Epithelial cell of esophagus (primary cell): ENCODE measurements at regions not wholly inside any gene's neighbourhood (a gene's known extent, or its start where the extent isn't known, plus 50 kb on each side); places are given as distances from the start of the nearest gene placed in this dataset.

ENCODE experiments used
- DNase-seq: peaks from one replicate; pipeline ENCODE4 v3.0.0; 2010; ENCODE audit warnings: low read depth
- H3K4me3 ChIP-seq: 2 replicates; pipeline ENCODE4 v1.5.1; 2011; ENCODE audit warnings: mild to moderate bottlenecking, low read length, control low read depth
- TF ChIP-seq, protein P1 (sequence below): IDR thresholded peaks from 2 replicates; pipeline ENCODE4 v1.5.1; 2011; ENCODE audit warnings: low read depth, mild to moderate bottlenecking, low read length, control low read depth, inconsistent platforms; ENCODE audit not compliant: insufficient read depth; ENCODE audit errors: missing control alignments

DNA sequence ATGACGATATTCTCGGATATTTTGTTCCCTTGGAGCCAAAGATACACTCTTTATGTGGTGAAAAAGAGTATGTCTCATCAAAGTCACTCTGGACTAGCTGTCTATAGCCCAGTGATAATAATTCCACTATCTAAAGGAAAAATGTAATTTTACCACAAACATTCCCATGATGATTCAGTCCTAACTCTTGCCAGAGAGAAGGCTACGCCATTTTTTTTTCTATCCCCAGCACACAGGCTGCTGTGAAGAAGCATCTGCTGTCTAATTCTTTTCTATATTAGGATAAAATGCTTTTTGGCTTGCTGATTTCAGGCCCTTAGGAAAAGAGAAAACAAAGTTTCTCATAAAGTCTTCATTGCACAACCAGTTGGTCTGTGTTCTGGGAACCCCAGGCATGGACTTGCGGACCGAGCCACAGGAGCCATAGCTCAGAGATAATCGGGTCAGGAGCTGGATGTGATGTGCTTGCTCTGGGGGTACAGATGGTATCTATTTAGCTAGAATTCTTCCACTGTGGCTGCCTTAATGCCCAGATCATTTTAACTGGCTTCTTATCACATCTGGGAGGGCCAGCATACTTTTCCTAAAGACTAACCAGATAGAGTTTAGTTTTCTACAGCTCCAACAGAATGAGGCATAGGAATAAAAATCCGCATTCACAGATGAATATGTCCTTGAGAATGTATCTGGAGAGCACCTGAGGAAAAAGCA, 683.7 kb upstream of the ID4 start:
- H3K4me3 ChIP-seq = no peak overlapping the region
- no peak for DNase-seq
- TF ChIP-seq, protein P1, sequence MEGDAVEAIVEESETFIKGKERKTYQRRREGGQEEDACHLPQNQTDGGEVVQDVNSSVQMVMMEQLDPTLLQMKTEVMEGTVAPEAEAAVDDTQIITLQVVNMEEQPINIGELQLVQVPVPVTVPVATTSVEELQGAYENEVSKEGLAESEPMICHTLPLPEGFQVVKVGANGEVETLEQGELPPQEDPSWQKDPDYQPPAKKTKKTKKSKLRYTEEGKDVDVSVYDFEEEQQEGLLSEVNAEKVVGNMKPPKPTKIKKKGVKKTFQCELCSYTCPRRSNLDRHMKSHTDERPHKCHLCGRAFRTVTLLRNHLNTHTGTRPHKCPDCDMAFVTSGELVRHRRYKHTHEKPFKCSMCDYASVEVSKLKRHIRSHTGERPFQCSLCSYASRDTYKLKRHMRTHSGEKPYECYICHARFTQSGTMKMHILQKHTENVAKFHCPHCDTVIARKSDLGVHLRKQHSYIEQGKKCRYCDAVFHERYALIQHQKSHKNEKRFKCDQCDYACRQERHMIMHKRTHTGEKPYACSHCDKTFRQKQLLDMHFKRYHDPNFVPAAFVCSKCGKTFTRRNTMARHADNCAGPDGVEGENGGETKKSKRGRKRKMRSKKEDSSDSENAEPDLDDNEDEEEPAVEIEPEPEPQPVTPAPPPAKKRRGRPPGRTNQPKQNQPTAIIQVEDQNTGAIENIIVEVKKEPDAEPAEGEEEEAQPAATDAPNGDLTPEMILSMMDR = no peak

DNA sequence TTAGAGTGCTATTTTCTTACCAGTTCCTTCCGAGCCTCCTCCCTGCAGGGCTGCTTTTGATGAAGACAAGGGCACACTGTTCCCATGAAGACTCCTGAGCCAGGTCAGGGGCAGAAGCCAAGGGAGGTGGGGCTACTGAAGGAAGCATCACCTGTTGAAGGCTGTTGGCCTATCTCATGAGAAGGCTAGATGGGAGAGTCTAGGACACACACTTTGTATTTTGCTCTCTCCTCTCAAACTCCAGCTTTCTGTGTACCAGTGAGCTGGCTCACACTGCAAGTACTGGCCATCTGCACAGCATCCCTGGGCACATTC, 683.2 kb upstream of the ID4 start:
- H3K4me3 ChIP-seq = no peak overlapping the region
- DNase-seq = no peak

DNA sequence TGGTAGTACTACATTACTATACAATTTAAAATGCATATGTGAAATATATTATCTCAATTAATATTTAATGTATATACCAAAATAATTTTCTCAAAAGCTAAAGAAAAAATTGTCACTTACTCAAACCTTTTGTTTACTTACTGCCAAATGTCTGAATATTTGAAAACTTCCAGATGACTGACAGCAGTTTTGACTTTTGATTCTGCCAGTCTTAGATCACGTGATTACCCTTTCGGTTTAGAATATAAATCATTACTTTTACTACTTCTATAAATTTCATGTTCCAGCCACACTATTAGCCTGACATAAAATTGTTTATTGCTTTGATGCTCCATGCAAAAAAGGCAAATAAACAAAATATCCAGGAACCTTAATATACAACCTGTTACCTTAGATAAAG, 680.7 kb upstream of the ID4 start:
- TF ChIP-seq, protein P1 = no peak
- no peak overlapping the region for H3K4me3 ChIP-seq

More for the DNA sequence above, 683.2 kb upstream of the ID4 start:
- TF ChIP-seq, protein P1 = no peak

DNA sequence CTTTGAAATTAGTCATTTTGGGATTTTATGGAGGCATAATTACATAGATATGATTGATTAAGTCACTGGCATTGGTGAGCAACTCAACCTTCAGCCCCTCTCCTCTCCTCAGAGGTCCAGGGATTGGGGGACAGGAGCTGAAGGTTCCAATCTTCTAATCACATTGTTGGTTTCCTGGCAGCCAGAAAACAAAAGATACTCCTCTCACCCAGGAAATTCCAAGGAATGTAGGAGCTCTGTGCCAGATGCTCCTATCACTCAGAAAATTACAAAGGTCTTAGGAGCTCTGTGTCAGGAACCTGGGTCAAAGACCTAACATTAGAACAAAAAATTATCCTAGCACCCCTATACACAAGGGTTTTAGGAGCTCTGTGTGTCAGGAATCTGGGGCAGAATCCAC, 679.7 kb upstream of the ID4 start:
- no peak overlapping the region for H3K4me3 ChIP-seq
- DNase-seq = no peak
- TF ChIP-seq, protein P1 = no peak

More for the DNA sequence above, 680.7 kb upstream of the ID4 start:
- DNase-seq = no peak

DNA sequence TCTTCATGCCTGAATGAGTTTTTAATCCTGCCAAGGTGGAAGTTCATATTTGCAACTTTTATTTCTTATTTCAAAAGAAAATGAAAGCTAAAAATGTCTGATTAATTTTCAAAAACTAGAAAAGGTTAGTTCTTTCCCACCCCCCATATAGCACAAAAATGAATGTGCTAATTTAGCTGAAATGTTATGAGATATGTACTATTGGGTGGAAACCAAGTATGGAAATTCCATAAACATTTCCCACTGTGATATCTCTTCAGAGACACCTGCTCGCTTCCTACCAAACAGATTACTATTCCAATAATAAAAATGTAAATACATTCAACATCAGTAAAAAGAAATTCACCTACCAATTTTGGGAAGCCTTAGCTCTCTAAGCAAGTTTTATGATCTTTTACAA, 678.6 kb upstream of the ID4 start:
- DNase-seq = no peak
- TF ChIP-seq, protein P1 = no peak
- H3K4me3 ChIP-seq = no peak overlapping the region

DNA sequence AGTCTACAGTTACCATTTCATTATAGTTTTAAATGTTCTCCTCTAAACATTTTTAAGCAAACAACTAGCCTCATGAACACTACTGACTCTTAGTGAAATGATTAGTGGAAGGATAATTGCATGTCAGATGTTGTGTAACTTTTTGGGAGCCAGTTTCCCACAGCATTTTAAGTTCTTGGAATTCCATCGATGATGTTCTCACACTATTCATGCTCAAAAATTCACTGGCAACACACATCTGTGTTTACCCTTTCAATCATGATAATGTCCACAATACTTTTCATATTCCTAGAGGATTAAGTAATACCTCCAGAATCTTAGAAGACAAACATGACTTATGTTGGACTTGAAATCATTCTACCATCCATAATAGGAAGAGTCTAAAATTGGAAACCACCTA, 678.1 kb upstream of the ID4 start:
- DNase-seq = no peak
- TF ChIP-seq, protein P1 = no peak

DNA sequence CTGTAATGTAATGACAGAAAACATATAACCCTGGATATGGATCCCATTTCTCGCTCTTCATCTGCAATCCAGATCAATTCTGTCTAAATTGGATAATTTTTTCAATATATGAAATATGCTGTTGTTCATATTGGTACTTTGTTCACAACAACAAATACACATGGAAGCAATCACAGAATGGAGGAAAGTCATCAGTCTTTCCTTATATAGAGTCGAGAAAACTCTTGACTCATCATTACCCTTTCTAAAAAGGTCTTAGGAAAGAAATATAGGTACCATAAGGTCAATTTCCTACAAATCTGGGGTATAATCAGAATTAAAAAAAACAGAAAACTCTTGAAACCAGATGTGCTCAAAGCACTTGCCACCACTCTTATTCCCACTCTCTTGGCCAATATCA, 677.6 kb upstream of the ID4 start:
- no peak for DNase-seq
- no peak overlapping the region for H3K4me3 ChIP-seq
- TF ChIP-seq, protein P1 = no peak

More for the DNA sequence above, 678.1 kb upstream of the ID4 start:
- no peak overlapping the region for H3K4me3 ChIP-seq
